ENCODE measurements at regions not wholly inside any gene's neighbourhood (a gene's known extent, or its start where the extent isn't known, plus 50 kb on each side); places are given as distances from the start of the nearest gene placed in this dataset.

DNA sequence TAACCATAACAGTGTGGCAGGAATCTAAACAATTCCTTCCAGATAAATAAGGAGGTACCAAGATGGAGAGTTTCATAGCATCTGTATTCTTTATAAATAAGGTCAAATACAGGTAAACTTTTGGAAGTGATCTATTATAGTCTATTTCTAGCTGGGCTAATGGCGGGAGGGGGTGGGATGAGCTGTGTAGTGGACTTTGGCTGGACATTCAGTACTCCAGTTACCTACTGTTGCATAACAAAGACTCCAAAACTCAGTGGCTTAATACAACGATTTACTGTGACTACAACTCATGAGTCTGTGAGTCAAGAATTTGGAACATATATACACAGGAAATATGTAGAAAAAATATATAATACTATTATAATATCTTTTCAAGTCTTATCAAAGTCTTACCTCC, 496.1 kb downstream of the BCL11B start:
- DNase-seq (ENCODE audit: low read depth) = no peak

DNA sequence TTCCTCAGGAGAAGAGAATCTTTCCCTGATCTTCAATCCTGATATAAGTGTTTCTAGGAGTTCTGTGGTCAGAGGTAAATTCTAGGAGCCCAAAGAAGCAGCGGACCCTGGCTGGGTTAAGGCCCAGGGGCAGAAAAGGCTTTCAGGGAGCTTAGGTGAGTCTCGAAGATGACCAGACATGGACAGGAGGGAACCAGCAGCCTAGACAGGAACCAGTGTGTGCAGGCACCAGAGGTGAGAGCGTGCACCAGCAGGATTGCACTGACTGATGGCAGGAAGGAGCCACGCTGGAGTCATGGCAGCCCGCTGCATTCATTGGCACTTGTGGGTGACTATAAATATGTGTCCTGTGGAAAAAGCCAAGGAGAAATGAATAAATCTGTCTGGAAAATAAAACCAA, 489.9 kb downstream of the BCL11B start:
- ChIA-PET POLR2A (no interaction called here), CTCF (no interaction called here)
- Histone ChIP-seq H3K4me3 (ENCODE audit: low read depth, low read length) (no peak overlapping the region), H3K27me3 (ENCODE audit: control insufficient read depth, insufficient read depth, low read length) (no peaks in the 10 kb centered on the region), H3K36me3 (ENCODE audit: control insufficient read depth, insufficient read depth, low read length) (no peaks in the 10 kb centered on the region)
- TF ChIP-seq, protein P1, sequence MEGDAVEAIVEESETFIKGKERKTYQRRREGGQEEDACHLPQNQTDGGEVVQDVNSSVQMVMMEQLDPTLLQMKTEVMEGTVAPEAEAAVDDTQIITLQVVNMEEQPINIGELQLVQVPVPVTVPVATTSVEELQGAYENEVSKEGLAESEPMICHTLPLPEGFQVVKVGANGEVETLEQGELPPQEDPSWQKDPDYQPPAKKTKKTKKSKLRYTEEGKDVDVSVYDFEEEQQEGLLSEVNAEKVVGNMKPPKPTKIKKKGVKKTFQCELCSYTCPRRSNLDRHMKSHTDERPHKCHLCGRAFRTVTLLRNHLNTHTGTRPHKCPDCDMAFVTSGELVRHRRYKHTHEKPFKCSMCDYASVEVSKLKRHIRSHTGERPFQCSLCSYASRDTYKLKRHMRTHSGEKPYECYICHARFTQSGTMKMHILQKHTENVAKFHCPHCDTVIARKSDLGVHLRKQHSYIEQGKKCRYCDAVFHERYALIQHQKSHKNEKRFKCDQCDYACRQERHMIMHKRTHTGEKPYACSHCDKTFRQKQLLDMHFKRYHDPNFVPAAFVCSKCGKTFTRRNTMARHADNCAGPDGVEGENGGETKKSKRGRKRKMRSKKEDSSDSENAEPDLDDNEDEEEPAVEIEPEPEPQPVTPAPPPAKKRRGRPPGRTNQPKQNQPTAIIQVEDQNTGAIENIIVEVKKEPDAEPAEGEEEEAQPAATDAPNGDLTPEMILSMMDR (IDR thresholded peaks at IDR 0.05; ENCODE audit: insufficient read depth, low read depth, low read length) = no peak
- no peak for DNase-seq (ENCODE audit: low read depth)

More for the DNA sequence above, 496.1 kb downstream of the BCL11B start:
- ChIA-PET POLR2A (no interaction called here), CTCF (no interaction called here)
- Histone ChIP-seq H3K4me3 (ENCODE audit: low read depth, low read length) (no peak overlapping the region), H3K27me3 (ENCODE audit: control insufficient read depth, insufficient read depth, low read length) (no peaks in the 10 kb centered on the region), H3K36me3 (ENCODE audit: control insufficient read depth, insufficient read depth, low read length) (no peaks in the 10 kb centered on the region)
- TF ChIP-seq, protein P1 (IDR thresholded peaks at IDR 0.05; ENCODE audit: insufficient read depth, low read depth, low read length) = no peak

DNA sequence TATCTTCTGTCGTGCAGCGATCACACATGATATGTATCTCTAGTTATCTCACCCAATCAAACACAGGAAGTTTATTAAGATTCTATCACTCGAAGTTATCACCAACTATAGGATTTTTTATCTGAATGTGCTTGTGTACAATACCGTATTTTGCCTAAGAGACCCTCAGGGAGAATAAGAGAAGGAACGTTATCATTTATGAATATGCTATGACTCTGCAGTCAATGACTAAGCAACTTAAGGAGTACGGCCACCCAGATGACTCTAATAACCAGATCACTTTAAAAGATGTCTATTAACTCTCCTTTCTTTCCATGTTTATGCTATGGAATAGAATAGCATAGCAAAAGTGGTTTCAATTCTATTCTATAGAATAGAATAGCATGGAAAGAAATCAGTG, 486.4 kb downstream of the BCL11B start:
- ChIA-PET CTCF (no interaction called here), POLR2A (no interaction called here)
- no peak overlapping the region for H3K4me3 ChIP-seq (ENCODE audit: low read depth, low read length)
- H3K36me3 ChIP-seq (ENCODE audit: control insufficient read depth, insufficient read depth, low read length) = no peaks in the 10 kb centered on the region
- TF ChIP-seq, protein P1 (IDR thresholded peaks at IDR 0.05; ENCODE audit: insufficient read depth, low read depth, low read length) = no peak
- no peak for DNase-seq (ENCODE audit: low read depth)
- no peaks in the 10 kb centered on the region for H3K27me3 ChIP-seq (ENCODE audit: control insufficient read depth, insufficient read depth, low read length)

DNA sequence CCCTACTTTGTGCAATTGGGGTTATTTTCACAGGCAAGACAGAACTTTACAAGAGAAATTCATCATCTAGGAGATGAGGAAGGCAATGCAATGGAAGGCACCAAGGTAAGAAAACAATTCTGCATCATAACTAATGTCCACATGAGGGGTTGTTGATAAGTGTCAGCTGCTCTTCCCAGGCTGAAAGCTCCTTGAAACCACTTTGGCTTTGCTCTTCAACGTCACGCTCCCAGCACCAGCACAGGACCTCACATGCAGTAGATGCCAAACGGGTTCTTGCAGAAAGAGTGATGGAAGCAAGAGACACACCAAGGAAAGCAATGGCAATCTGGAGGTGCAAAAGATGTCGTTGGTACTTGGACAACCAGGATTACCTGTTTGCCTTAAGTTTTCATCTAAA, 485.5 kb downstream of the BCL11B start:
- Histone ChIP-seq H3K27me3 (ENCODE audit: control insufficient read depth, insufficient read depth, low read length) (no peaks in the 10 kb centered on the region), H3K36me3 (ENCODE audit: control insufficient read depth, insufficient read depth, low read length) (no peaks in the 10 kb centered on the region), H3K4me3 (ENCODE audit: low read depth, low read length) (no peak overlapping the region)
- CTCF ChIA-PET = no interaction called here
- DNase-seq (ENCODE audit: low read depth) = no peak
- TF ChIP-seq, protein P1 (IDR thresholded peaks at IDR 0.05; ENCODE audit: insufficient read depth, low read depth, low read length) = no peak
- POLR2A ChIA-PET = no interaction called here

DNA sequence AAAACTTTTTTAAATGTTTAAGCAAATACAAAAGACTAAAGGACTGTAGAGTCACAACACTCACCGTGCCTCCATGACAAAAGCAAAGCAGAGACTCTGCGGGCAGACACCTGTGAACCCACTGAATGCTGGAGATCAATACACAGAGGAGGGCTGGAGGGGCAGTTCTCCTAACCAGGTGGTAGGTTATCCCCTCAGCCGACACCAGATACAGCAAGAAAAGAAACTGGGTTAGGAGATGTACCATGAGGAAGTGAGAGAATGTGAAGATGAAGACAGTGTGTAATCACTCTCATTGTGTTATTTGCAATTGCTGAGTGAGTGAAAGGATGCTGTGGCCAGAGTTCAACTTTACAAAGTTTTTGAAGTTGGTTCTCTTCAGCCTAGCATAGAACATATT, 480.3 kb downstream of the BCL11B start:
- no peaks in the 10 kb centered on the region for H3K27me3 ChIP-seq (ENCODE audit: control insufficient read depth, insufficient read depth, low read length)
- no peak overlapping the region for H3K4me3 ChIP-seq (ENCODE audit: low read depth, low read length)
- POLR2A ChIA-PET = no interaction called here
- TF ChIP-seq, protein P1 (IDR thresholded peaks at IDR 0.05; ENCODE audit: insufficient read depth, low read depth, low read length) = no peak
- CTCF ChIA-PET = no interaction called here
- no peaks in the 10 kb centered on the region for H3K36me3 ChIP-seq (ENCODE audit: control insufficient read depth, insufficient read depth, low read length)
- DNase-seq (ENCODE audit: low read depth) = no peak
